ENCODE measurements at regions not wholly inside any gene's neighbourhood (a gene's known extent, or its start where the extent isn't known, plus 50 kb on each side); places are given as distances from the start of the nearest gene placed in this dataset.

DNA sequence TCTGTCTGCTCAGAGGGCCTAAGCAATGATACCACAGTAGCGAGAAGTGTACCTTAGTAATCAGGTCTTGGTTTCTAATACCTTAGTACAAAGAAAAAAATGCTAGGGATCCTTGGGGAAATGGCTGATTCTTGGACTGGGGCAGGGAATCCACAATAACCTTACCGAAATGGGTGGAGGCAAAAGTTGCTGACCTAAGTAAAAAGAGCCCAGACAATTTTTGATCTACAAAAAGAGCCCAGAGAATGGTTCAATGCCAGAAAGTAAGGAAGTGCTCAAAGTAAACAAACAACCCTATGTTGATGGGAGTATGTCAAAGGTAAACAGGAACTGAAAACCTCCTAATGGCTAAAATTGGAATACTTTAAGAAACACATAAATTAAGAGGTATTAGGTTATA, 130.1 kb upstream of the MAGEB18 start:
- H3K4me3 Mint-ChIP-seq: no peak overlapping the region
- TF ChIP-seq CTCF (conservative IDR thresholded peaks at IDR 0.05): no peak
- no peak for DNase-seq (ENCODE audit: extremely low spot score, unreplicated experiment)
- H3K27ac Mint-ChIP-seq: no peak overlapping the region
- H3K4me1 Mint-ChIP-seq (ENCODE audit: unreplicated experiment): no peaks in the 10 kb centered on the region
- H3K9me3 Mint-ChIP-seq: no peaks in the 10 kb centered on the region
- no peaks in the 10 kb centered on the region for H3K36me3 Mint-ChIP-seq
- H3K27me3 Mint-ChIP-seq: no peaks in the 10 kb centered on the region

- H3K36me3 Mint-ChIP-seq: no peaks in the 10 kb centered on the region
- H3K27ac Mint-ChIP-seq: no peak overlapping the region
- H3K4me3 Mint-ChIP-seq: no peak overlapping the region
- no peak for DNase-seq (ENCODE audit: extremely low spot score, unreplicated experiment)
- TF ChIP-seq CTCF (conservative IDR thresholded peaks at IDR 0.05): no peak
- no peaks in the 10 kb centered on the region for H3K9me3 Mint-ChIP-seq
- H3K4me1 Mint-ChIP-seq (ENCODE audit: unreplicated experiment): no peaks in the 10 kb centered on the region
- H3K27me3 Mint-ChIP-seq: no peaks in the 10 kb centered on the region
Observed at GRCh38 chrX:26008691-26009090, 129.5 kb upstream of the MAGEB18 start.

DNA sequence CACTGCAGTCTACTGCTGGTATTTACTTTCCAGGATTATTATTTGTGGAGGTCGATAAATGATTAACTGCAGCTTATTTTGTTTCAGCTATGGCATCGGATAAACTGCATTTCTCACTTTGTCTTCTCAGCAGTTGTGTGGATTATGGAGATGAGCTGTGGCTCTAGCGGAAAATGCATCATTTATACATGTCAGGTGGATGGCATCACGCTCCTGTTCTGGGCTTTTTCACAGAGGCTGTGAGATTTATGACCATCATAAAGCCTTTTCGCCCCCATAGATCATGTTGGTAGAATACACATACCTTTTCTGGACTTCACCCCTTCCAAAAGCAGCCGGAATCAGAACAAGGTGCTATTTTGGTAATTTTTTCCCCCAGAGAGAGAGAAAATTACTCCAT, 118.8 kb upstream of the MAGEB18 start:
- Mint-ChIP-seq H3K27me3 (no peaks in the 10 kb centered on the region), H3K27ac (no peak overlapping the region), H3K9me3 (no peaks in the 10 kb centered on the region), H3K4me3 (no peak overlapping the region), H3K4me1 (ENCODE audit: unreplicated experiment) (no peaks in the 10 kb centered on the region), H3K36me3 (no peaks in the 10 kb centered on the region)
- DNase-seq (ENCODE audit: extremely low spot score, unreplicated experiment): no peak
- TF ChIP-seq CTCF (conservative IDR thresholded peaks at IDR 0.05): no peak

GRCh38 chrX:26026179-26026578, 112.0 kb upstream of the MAGEB18 start:
- Mint-ChIP-seq H3K36me3 (no peaks in the 10 kb centered on the region), H3K27ac (no peak overlapping the region), H3K4me3 (no peak overlapping the region), H3K4me1 (ENCODE audit: unreplicated experiment) (no peaks in the 10 kb centered on the region), H3K9me3 (no peaks in the 10 kb centered on the region), H3K27me3 (no peaks in the 10 kb centered on the region)
- TF ChIP-seq CTCF (conservative IDR thresholded peaks at IDR 0.05): no peak
- no peak for DNase-seq (ENCODE audit: extremely low spot score, unreplicated experiment)

- no peak for DNase-seq (ENCODE audit: extremely low spot score, unreplicated experiment)
- no peaks in the 10 kb centered on the region for H3K27me3 Mint-ChIP-seq
- H3K4me1 Mint-ChIP-seq (ENCODE audit: unreplicated experiment): no peaks in the 10 kb centered on the region
- no peaks in the 10 kb centered on the region for H3K9me3 Mint-ChIP-seq
- H3K36me3 Mint-ChIP-seq: no peaks in the 10 kb centered on the region
- H3K4me3 Mint-ChIP-seq: no peak overlapping the region
- H3K27ac Mint-ChIP-seq: no peak overlapping the region
- TF ChIP-seq CTCF (conservative IDR thresholded peaks at IDR 0.05): no peak
Observed at GRCh38 chrX:26032111-26032912, 105.8 kb upstream of the MAGEB18 start.
